Suprapubic skin (tissue), 4 donors: ENCODE measurements at regions not wholly inside any gene's neighbourhood (a gene's known extent, or its start where the extent isn't known, plus 50 kb on each side); places are given as distances from the start of the nearest gene placed in this dataset.

ENCODE experiments used
- DNase-seq, 2 donors: peaks; one replicate each; pipeline ENCODE4 v3.0.0-alpha.2; 2019; ENCODE audit warnings: low spot score in 2 of 2
- H3K27ac ChIP-seq: fragments of 200-600 bp; sonication (generic); one replicate; pipeline ENCODE4 v1.5.1; 2019
- H3K27me3 ChIP-seq: fragments of 200-600 bp; sonication (generic); one replicate; pipeline ENCODE4 v1.5.1; 2019
- H3K36me3 ChIP-seq: fragments of 200-600 bp; sonication (generic); one replicate; pipeline ENCODE4 v1.5.1; 2019
- H3K4me1 ChIP-seq: fragments of 200-600 bp; sonication (generic); one replicate; pipeline ENCODE4 v1.5.1; 2019
- H3K4me3 ChIP-seq: fragments of 200-600 bp; sonication (generic); one replicate; pipeline ENCODE4 v1.5.1; 2019; ENCODE audit warnings: mild to moderate bottlenecking
- H3K9me3 ChIP-seq: fragments of 200-600 bp; sonication (generic); one replicate; pipeline ENCODE4 v1.5.1; 2019
- EP300 ChIP-seq: sonication (generic); formaldehyde crosslinking; IDR thresholded peaks from one replicate; pipeline ENCODE4 v1.6.1; 2017; ENCODE audit warnings: antibody characterized with exemption
- POLR2A ChIP-seq, 2 donors: fragments of 450-650 bp; IDR thresholded peaks; one replicate each; pipeline ENCODE4 v1.6.1; 2017; ENCODE audit warnings: antibody characterized with exemption in 2 of 2, mild to moderate bottlenecking in 2 of 2, moderate library complexity in 2 of 2
- POLR2AphosphoS5 ChIP-seq, 3 donors: sonication (generic); formaldehyde crosslinking; IDR thresholded peaks; one replicate each; pipeline ENCODE4 v1.6.1; 2017; ENCODE audit warnings: antibody characterized with exemption in 3 of 3
- WGBS: methylation state at CpG from one replicate; pipeline ENCODE4 v1.1.5; 2018; 5-methylcytosine and 5-hydroxymethylcytosine counted together
- TF ChIP-seq, protein P1 (sequence below), 2 donors: fragments of 200-600 bp in 1 of 2; fragments of 450-650 bp in 1 of 2; sonication (generic) in 1 of 2; IDR thresholded peaks; one replicate each; pipeline ENCODE4 v1.5.1; 2016 to 2019; ENCODE audit warnings: antibody characterized with exemption in 2 of 2, mild to moderate bottlenecking in 1 of 2, moderate library complexity in 1 of 2

GRCh38 chr17:79239205-79239604 is 164.6 kb downstream of the ENGASE start:
- no peak overlapping the region for H3K27ac ChIP-seq
- H3K36me3 ChIP-seq = no peaks in the 10 kb centered on the region
- WGBS = 76% methylated on average over 9 of the region's 9 CpGs
- TF ChIP-seq, protein P1, sequence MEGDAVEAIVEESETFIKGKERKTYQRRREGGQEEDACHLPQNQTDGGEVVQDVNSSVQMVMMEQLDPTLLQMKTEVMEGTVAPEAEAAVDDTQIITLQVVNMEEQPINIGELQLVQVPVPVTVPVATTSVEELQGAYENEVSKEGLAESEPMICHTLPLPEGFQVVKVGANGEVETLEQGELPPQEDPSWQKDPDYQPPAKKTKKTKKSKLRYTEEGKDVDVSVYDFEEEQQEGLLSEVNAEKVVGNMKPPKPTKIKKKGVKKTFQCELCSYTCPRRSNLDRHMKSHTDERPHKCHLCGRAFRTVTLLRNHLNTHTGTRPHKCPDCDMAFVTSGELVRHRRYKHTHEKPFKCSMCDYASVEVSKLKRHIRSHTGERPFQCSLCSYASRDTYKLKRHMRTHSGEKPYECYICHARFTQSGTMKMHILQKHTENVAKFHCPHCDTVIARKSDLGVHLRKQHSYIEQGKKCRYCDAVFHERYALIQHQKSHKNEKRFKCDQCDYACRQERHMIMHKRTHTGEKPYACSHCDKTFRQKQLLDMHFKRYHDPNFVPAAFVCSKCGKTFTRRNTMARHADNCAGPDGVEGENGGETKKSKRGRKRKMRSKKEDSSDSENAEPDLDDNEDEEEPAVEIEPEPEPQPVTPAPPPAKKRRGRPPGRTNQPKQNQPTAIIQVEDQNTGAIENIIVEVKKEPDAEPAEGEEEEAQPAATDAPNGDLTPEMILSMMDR (IDR thresholded peaks at IDR 0.05) = no peak
- TF ChIP-seq EP300 (no peak), POLR2AphosphoS5 (IDR thresholded peaks at IDR 0.05) (no peak), POLR2A (IDR thresholded peaks at IDR 0.05) (no peak)
- H3K4me1 ChIP-seq = no peaks in the 10 kb centered on the region
- H3K4me3 ChIP-seq = no peak overlapping the region
- H3K9me3 ChIP-seq = no peaks in the 10 kb centered on the region
- peaks cover 37% of the 10 kb centered on the region for H3K27me3 ChIP-seq
- DNase-seq = no peak

GRCh38 chr17:79237448-79238053 is 162.9 kb downstream of the ENGASE start:
- Histone ChIP-seq H3K9me3 (no peaks in the 10 kb centered on the region), H3K4me1 (no peaks in the 10 kb centered on the region), H3K27ac (no peak overlapping the region), H3K36me3 (no peaks in the 10 kb centered on the region), H3K27me3 (peaks cover 34% of the 10 kb centered on the region), H3K4me3 (no peak overlapping the region)
- TF ChIP-seq EP300 (no peak), POLR2A (IDR thresholded peaks at IDR 0.05) (no peak), POLR2AphosphoS5 (IDR thresholded peaks at IDR 0.05) (no peak)
- TF ChIP-seq, protein P1 (IDR thresholded peaks at IDR 0.05) = no peak
- 81% methylated on average over 11 of the region's 13 CpGs for WGBS
- no peak for DNase-seq

DNA sequence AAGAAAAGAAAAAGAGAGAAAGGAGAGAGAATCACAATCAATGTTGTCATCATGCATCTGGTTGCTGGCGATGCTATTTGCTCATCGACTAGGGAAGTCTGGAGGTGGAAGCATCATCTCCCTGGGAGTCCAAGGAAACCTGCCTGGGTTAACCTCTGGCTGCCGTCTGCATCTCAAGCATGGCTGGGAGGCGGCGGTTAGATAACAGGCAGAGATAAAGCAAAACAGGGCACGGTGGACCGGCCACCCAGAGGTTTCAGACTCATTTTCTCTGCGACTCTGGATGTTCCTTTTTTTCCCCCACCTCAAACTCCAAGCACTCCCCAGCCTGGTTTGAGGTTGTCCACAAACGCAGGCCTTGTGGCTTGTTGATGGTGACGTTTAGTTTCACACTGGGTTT is 161.2 kb downstream of the ENGASE start:
- no peak for DNase-seq
- peaks cover 26% of the 10 kb centered on the region for H3K27me3 ChIP-seq
- H3K27ac ChIP-seq = no peak overlapping the region
- 48% methylated on average over 10 of the region's 10 CpGs for WGBS
- H3K4me1 ChIP-seq = no peaks in the 10 kb centered on the region
- H3K36me3 ChIP-seq = no peaks in the 10 kb centered on the region
- no peaks in the 10 kb centered on the region for H3K9me3 ChIP-seq
- TF ChIP-seq, protein P1 (IDR thresholded peaks at IDR 0.05) = no peak
- TF ChIP-seq POLR2AphosphoS5 (IDR thresholded peaks at IDR 0.05) (no peak), POLR2A (IDR thresholded peaks at IDR 0.05) (no peak), EP300 (no peak)
- no peak overlapping the region for H3K4me3 ChIP-seq

GRCh38 chr17:79233916-79234551 is 159.4 kb downstream of the ENGASE start:
- no peak overlapping the region for H3K27ac ChIP-seq
- no peaks in the 10 kb centered on the region for H3K9me3 ChIP-seq
- H3K27me3 ChIP-seq = peaks cover 29% of the 10 kb centered on the region
- DNase-seq = no peak
- no peak overlapping the region for H3K4me3 ChIP-seq
- no peak for TF ChIP-seq POLR2A (IDR thresholded peaks at IDR 0.05)
- TF ChIP-seq EP300 = no peak
- no peak for TF ChIP-seq POLR2AphosphoS5 (IDR thresholded peaks at IDR 0.05)
- TF ChIP-seq, protein P1 (IDR thresholded peaks at IDR 0.05) = no peak
- H3K36me3 ChIP-seq = no peaks in the 10 kb centered on the region
- no peaks in the 10 kb centered on the region for H3K4me1 ChIP-seq
- 75% methylated on average over 21 of the region's 28 CpGs for WGBS

- peaks cover 5% of the 10 kb centered on the region for H3K4me1 ChIP-seq
- TF ChIP-seq POLR2A (IDR thresholded peaks at IDR 0.05) = no peak
- TF ChIP-seq, protein P1 (IDR thresholded peaks at IDR 0.05) = no peak
- TF ChIP-seq POLR2AphosphoS5 (IDR thresholded peaks at IDR 0.05) = no peak
- TF ChIP-seq EP300 = no peak
- H3K4me3 ChIP-seq = no peak overlapping the region
- H3K27ac ChIP-seq = no peak overlapping the region
- 72% methylated on average over 5 of the region's 5 CpGs for WGBS
- H3K27me3 ChIP-seq = peaks cover 34% of the 10 kb centered on the region
- no peak for DNase-seq
- H3K9me3 ChIP-seq = no peaks in the 10 kb centered on the region
- H3K36me3 ChIP-seq = no peaks in the 10 kb centered on the region
These were observed 158.3 kb downstream of the ENGASE start for GRCh38 chr17:79232957-79233356.
